ENCODE measurements at regions not wholly inside any gene's neighbourhood (a gene's known extent, or its start where the extent isn't known, plus 50 kb on each side); places are given as distances from the start of the nearest gene placed in this dataset.

DNA sequence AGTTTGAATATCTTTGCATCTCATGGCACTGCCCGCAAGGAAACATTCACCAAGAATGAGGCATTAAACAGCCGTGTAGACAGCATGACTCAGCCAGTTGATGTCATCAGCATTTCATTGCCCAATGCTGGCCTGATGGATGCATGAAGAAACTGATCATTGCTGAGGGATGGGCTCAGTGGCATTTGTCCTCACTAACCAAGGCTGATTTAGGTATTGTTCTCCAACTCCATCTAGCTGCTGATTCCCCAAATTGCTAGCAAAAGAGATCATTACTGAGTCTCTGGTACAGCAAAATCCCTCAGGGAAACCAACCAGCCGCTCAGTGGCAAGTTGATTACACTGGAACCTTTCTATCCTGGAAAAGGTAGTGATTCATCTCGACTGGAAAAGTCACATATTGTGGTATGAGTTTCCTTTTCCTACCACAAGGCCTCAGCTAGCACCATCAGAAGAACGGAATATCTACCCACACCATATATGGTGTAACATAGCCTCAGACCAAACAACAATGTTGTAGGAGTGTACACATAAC lies 186.5 kb upstream of the GAP43 start:
- DNase-seq (ENCODE audit: low spot score in 2 of 2, unreplicated experiment in 2 of 2), result no peak
- Mint-ChIP-seq H3K36me3 (no peaks in the 10 kb centered on the region), H3K9me3 (no peaks in the 10 kb centered on the region), H3K27ac (no peak overlapping the region), H3K4me1 (no peaks in the 10 kb centered on the region), H3K4me3 (no peak overlapping the region), H3K27me3 (ENCODE audit: low read depth) (no peaks in the 10 kb centered on the region)
- TF ChIP-seq, protein P1, sequence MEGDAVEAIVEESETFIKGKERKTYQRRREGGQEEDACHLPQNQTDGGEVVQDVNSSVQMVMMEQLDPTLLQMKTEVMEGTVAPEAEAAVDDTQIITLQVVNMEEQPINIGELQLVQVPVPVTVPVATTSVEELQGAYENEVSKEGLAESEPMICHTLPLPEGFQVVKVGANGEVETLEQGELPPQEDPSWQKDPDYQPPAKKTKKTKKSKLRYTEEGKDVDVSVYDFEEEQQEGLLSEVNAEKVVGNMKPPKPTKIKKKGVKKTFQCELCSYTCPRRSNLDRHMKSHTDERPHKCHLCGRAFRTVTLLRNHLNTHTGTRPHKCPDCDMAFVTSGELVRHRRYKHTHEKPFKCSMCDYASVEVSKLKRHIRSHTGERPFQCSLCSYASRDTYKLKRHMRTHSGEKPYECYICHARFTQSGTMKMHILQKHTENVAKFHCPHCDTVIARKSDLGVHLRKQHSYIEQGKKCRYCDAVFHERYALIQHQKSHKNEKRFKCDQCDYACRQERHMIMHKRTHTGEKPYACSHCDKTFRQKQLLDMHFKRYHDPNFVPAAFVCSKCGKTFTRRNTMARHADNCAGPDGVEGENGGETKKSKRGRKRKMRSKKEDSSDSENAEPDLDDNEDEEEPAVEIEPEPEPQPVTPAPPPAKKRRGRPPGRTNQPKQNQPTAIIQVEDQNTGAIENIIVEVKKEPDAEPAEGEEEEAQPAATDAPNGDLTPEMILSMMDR (IDR thresholded peaks at IDR 0.05; ENCODE audit: unreplicated experiment), result no peak

DNA sequence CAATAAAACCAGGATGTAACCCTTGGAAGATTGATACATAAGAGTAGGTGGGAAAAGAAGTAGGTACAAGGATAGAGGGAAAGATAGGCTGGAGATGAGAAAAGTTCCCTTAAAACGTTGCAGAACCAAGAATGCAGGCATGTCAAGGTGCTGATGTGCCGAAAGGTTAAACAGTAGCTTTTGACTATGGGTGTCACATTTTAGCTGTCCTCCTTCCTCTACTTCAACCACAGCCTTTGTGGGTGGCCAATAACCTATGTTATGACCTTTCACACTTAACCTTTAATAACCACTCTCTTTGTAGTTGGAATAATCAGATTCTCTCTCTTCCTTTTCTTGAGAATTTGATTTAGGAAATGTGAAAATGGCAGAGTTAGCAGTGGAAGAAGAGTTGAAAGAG lies 184.5 kb upstream of the GAP43 start:
- Mint-ChIP-seq H3K9me3 (no peaks in the 10 kb centered on the region), H3K4me3 (no peak overlapping the region), H3K27me3 (ENCODE audit: low read depth) (no peaks in the 10 kb centered on the region), H3K4me1 (no peaks in the 10 kb centered on the region), H3K36me3 (no peaks in the 10 kb centered on the region), H3K27ac (no peak overlapping the region)
- TF ChIP-seq, protein P1 (IDR thresholded peaks at IDR 0.05; ENCODE audit: unreplicated experiment), result no peak
- no peak for DNase-seq (ENCODE audit: low spot score in 2 of 2, unreplicated experiment in 2 of 2)

DNA sequence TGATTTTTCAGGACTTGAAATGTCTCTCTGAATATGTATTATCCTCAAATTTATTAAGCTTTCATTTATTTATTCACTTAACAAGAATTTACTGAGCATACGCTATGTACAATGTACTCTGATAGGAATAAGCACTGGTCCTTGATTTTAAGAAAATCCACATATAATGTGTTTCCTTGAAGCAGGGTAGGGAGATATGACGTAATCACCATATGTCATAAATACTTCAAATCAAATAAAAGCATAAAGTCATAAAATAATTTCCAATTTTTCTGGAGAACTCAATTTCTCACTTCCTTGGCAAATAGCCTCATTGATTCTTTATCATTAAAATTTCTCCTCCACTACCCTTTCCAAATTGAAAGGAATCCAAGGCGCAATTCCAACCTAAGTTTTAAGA lies 177.8 kb upstream of the GAP43 start:
- TF ChIP-seq, protein P1 (IDR thresholded peaks at IDR 0.05; ENCODE audit: unreplicated experiment), result no peak
- peaks cover 3% of the 10 kb centered on the region for H3K9me3 Mint-ChIP-seq
- no peaks in the 10 kb centered on the region for H3K27me3 Mint-ChIP-seq (ENCODE audit: low read depth)
- no peak overlapping the region for H3K4me3 Mint-ChIP-seq
- no peak overlapping the region for H3K27ac Mint-ChIP-seq
- H3K36me3 Mint-ChIP-seq, result no peaks in the 10 kb centered on the region
- H3K4me1 Mint-ChIP-seq, result no peaks in the 10 kb centered on the region
- no peak for DNase-seq (ENCODE audit: low spot score in 2 of 2, unreplicated experiment in 2 of 2)

DNA sequence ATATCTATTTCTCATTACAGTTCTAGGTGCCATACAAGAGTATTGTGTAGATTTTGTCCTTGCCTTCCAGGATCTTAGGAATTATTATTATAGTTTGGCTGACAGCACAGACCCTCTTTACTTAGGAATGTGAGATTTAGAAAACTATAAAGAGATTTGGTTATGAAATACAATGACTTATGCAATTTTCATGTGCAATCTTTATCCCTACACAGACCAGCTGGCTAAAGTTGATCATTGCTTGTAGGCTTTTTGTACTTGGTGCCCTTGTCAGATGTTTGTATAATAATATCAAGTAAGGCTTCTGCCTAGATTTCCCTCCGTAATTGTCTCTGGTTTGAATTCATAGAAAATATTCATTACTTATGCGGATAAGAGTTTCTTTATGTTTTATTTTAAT lies 174.5 kb upstream of the GAP43 start:
- Mint-ChIP-seq H3K27ac (no peak overlapping the region), H3K4me1 (no peaks in the 10 kb centered on the region), H3K9me3 (peaks cover 3% of the 10 kb centered on the region), H3K36me3 (no peaks in the 10 kb centered on the region), H3K4me3 (no peak overlapping the region), H3K27me3 (ENCODE audit: low read depth) (no peaks in the 10 kb centered on the region)
- TF ChIP-seq, protein P1 (IDR thresholded peaks at IDR 0.05; ENCODE audit: unreplicated experiment), result no peak
- DNase-seq (ENCODE audit: low spot score in 2 of 2, unreplicated experiment in 2 of 2), result no peak

DNA sequence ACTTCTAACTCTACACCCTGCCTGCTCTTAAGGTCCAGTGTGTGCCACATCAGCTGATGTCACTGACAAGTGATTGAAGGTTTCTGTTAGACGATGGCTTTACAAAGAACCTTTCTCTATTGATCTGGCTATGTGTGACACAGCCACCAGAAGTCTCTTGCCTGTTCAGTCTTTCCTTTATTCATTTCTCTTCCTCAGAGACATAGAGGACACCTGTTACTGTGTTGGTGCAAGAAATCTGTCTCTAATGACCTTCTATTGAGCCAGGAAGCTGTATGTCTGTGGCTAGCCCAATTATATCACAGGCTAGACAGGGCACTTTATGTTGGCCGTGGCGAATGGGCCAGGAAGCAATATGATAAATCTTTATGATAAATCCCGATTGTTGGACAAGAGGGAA lies 173.3 kb upstream of the GAP43 start:
- DNase-seq (ENCODE audit: low spot score in 2 of 2, unreplicated experiment in 2 of 2), result no peak
- no peak overlapping the region for H3K4me3 Mint-ChIP-seq
- no peaks in the 10 kb centered on the region for H3K36me3 Mint-ChIP-seq
- no peaks in the 10 kb centered on the region for H3K27me3 Mint-ChIP-seq (ENCODE audit: low read depth)
- H3K9me3 Mint-ChIP-seq, result peaks cover 11% of the 10 kb centered on the region
- TF ChIP-seq, protein P1 (IDR thresholded peaks at IDR 0.05; ENCODE audit: unreplicated experiment), result no peak
- no peaks in the 10 kb centered on the region for H3K4me1 Mint-ChIP-seq
- H3K27ac Mint-ChIP-seq, result no peak overlapping the region

DNA sequence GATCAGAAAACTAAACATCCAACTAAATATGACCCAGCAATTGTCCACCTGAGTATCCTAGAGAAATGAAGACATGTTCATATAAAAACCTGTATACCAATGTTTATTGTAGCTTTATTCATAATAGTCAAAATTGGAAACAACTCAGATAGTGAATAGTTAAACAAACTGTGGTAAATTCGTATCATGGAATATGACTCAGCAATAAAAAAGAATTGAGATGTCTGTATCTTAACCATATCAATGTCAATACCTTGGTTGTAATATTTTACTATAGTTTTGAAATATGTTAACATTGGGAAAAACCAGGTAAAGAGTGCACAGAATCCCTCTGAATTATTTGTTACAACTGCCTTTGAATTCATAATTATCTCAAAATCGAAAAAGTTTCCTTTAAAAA lies 159.3 kb upstream of the GAP43 start:
- Mint-ChIP-seq H3K9me3 (peaks cover 17% of the 10 kb centered on the region), H3K27me3 (ENCODE audit: low read depth) (no peaks in the 10 kb centered on the region), H3K36me3 (peaks cover 4% of the 10 kb centered on the region), H3K27ac (no peak overlapping the region), H3K4me3 (no peak overlapping the region), H3K4me1 (peaks cover 24% of the 10 kb centered on the region)
- DNase-seq (ENCODE audit: low spot score in 2 of 2, unreplicated experiment in 2 of 2), result no peak
- TF ChIP-seq, protein P1 (IDR thresholded peaks at IDR 0.05; ENCODE audit: unreplicated experiment), result no peak
